ENCODE measurements at regions not wholly inside any gene's neighbourhood (a gene's known extent, or its start where the extent isn't known, plus 50 kb on each side); places are given as distances from the start of the nearest gene placed in this dataset.

- DNase-seq, result no peak
Observed at GRCh38 chr14:104323551-104324175, 185.3 kb downstream of the KIF26A start.

GRCh38 chr14:104326848-104327247 lies 188.5 kb downstream of the KIF26A start:
- no peak for DNase-seq

GRCh38 chr14:104328607-104329006 lies 190.2 kb downstream of the KIF26A start:
- DNase-seq, result no peak

- no peak for DNase-seq
Observed at GRCh38 chr14:104329793-104330192, 191.4 kb downstream of the KIF26A start.

GRCh38 chr14:104331871-104332605 lies 193.7 kb downstream of the KIF26A start:
- no peak for DNase-seq

- DNase-seq, result no peak
Observed at GRCh38 chr14:104332634-104333270, 194.4 kb downstream of the KIF26A start.

- no peak for DNase-seq
Observed at GRCh38 chr14:104333646-104334423, 195.4 kb downstream of the KIF26A start.

GRCh38 chr14:104334424-104335161 lies 196.2 kb downstream of the KIF26A start:
- no peak for DNase-seq

GRCh38 chr14:104335176-104335575 lies 196.8 kb downstream of the KIF26A start:
- DNase-seq, result no peak

- DNase-seq, result no peak
Observed at GRCh38 chr14:104335611-104336010, 197.2 kb downstream of the KIF26A start.

GRCh38 chr14:104337351-104337750 lies 199.0 kb downstream of the KIF26A start:
- no peak for DNase-seq

- DNase-seq, result no peak
Observed at GRCh38 chr14:104339361-104339760, 201.0 kb downstream of the KIF26A start.

- no peak for DNase-seq
Observed at GRCh38 chr14:104339829-104340228, 201.4 kb downstream of the KIF26A start.

- DNase-seq, result no peak
Observed at GRCh38 chr14:104341532-104342434, 203.4 kb downstream of the KIF26A start.

GRCh38 chr14:104342435-104343293 lies 204.3 kb downstream of the KIF26A start:
- DNase-seq, result no peak

GRCh38 chr14:104343294-104343625 lies 204.9 kb downstream of the KIF26A start:
- DNase-seq, result no peak

GRCh38 chr14:104343690-104344640 lies 205.6 kb downstream of the KIF26A start:
- DNase-seq, result no peak

- DNase-seq, result no peak
Observed at GRCh38 chr14:104344818-104345620, 206.6 kb downstream of the KIF26A start.
